ENCODE measurements at regions not wholly inside any gene's neighbourhood (a gene's known extent, or its start where the extent isn't known, plus 50 kb on each side); places are given as distances from the start of the nearest gene placed in this dataset.

- TF ChIP-seq POLR2A (IDR thresholded peaks at IDR 0.05): no peak
- TF ChIP-seq, protein P1, sequence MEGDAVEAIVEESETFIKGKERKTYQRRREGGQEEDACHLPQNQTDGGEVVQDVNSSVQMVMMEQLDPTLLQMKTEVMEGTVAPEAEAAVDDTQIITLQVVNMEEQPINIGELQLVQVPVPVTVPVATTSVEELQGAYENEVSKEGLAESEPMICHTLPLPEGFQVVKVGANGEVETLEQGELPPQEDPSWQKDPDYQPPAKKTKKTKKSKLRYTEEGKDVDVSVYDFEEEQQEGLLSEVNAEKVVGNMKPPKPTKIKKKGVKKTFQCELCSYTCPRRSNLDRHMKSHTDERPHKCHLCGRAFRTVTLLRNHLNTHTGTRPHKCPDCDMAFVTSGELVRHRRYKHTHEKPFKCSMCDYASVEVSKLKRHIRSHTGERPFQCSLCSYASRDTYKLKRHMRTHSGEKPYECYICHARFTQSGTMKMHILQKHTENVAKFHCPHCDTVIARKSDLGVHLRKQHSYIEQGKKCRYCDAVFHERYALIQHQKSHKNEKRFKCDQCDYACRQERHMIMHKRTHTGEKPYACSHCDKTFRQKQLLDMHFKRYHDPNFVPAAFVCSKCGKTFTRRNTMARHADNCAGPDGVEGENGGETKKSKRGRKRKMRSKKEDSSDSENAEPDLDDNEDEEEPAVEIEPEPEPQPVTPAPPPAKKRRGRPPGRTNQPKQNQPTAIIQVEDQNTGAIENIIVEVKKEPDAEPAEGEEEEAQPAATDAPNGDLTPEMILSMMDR (IDR thresholded peaks at IDR 0.05): no peak
Measured at GRCh38 chr2:173550143-173550542, 195.5 kb downstream of the CDCA7 start.
